ENCODE measurements at regions not wholly inside any gene's neighbourhood (a gene's known extent, or its start where the extent isn't known, plus 50 kb on each side); places are given as distances from the start of the nearest gene placed in this dataset.

- DNase-seq (ENCODE audit: low read depth) = no peak
- TF ChIP-seq CTCF (IDR thresholded peaks at IDR 0.05; ENCODE audit: insufficient read depth, low read depth, low read length) = no peak
- no peak overlapping the region for H3K4me3 ChIP-seq (ENCODE audit: low read depth, low read length)
- POLR2A ChIA-PET = no interaction called here
- H3K36me3 ChIP-seq (ENCODE audit: control insufficient read depth, insufficient read depth, low read length) = no peaks in the 10 kb centered on the region
- CTCF ChIA-PET = interaction anchor here (1.5 kb wide), 1 partner anchor 11 kb away, joined by 5 read pairs; no protein-coding TSS in a partner anchor
- no peaks in the 10 kb centered on the region for H3K27me3 ChIP-seq (ENCODE audit: control insufficient read depth, insufficient read depth, low read length)
These were observed 63.8 kb upstream of the UST start for GRCh38 chr6:148682990-148683389.

- Histone ChIP-seq H3K36me3 (ENCODE audit: control insufficient read depth, insufficient read depth, low read length) (no peaks in the 10 kb centered on the region), H3K4me3 (ENCODE audit: low read depth, low read length) (no peak overlapping the region), H3K27me3 (ENCODE audit: control insufficient read depth, insufficient read depth, low read length) (no peaks in the 10 kb centered on the region)
- no peak for DNase-seq (ENCODE audit: low read depth)
- TF ChIP-seq CTCF (IDR thresholded peaks at IDR 0.05; ENCODE audit: insufficient read depth, low read depth, low read length) = no peak
- ChIA-PET CTCF (no interaction called here), POLR2A (no interaction called here)
These were observed 57.7 kb upstream of the UST start for GRCh38 chr6:148689168-148689567.

DNA sequence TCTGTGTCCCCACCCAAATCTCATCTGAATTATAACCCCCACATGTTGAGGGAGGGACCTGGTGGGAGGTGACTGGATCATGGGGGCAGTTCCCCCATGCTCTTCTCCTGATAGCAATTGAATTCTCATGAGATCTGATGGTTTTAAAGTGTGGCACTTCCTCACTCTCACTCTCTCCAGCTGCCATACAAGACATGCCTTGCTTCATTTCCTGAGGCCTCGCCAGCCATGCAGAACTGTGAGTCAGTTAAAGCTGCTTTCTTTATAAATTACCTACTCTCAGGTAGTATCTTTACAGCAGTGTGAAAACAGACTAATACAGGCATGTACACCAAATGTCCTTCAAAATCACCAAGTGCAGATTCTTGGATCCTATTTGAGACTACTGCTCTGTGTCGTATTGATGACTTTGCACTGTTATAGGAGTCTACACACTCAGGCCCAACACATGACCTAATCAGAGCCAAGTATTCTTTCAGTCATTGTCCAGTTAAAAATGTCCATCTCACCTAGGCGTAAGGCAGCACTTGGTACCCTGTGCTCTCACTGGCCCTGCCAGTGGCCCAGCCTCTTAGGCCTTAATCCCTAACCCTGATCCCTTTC lies 52.8 kb upstream of the UST start:
- TF ChIP-seq CTCF (IDR thresholded peaks at IDR 0.05; ENCODE audit: insufficient read depth, low read depth, low read length) = no peak
- Histone ChIP-seq H3K27me3 (ENCODE audit: control insufficient read depth, insufficient read depth, low read length) (no peaks in the 10 kb centered on the region), H3K36me3 (ENCODE audit: control insufficient read depth, insufficient read depth, low read length) (no peaks in the 10 kb centered on the region), H3K4me3 (ENCODE audit: low read depth, low read length) (no peak overlapping the region)
- ChIA-PET CTCF (interaction anchor here (1.4 kb wide), 1 partner anchor 11 kb away, joined by 5 read pairs; no protein-coding TSS in a partner anchor), POLR2A (no interaction called here)
- DNase-seq (ENCODE audit: low read depth) = no peak

Measured in BJ (cell line).